Hematopoietic multipotent progenitor cell treated with erythropoietin and hydrocortisone succinate and interleukin-3 and kit ligand, for 4 days (in vitro differentiated cells): ENCODE measurements at regions not wholly inside any gene's neighbourhood (a gene's known extent, or its start where the extent isn't known, plus 50 kb on each side); places are given as distances from the start of the nearest gene placed in this dataset.
"Not testable (repeated sequence)": the region's sequence is repeated elsewhere in the genome, so short reads cannot be mapped to it uniquely, and the experiment has no call there.

ENCODE experiments used
- DNase-seq: peaks from one replicate; pipeline ENCODE4 v3.0.0-alpha.2; 2015

- no peak for DNase-seq
Measured at GRCh38 chr3:17820704-17821103, 78.3 kb upstream of the TBC1D5 start.

- no peak for DNase-seq
Measured at GRCh38 chr3:17820275-17820674, 77.8 kb upstream of the TBC1D5 start.

GRCh38 chr3:17817973-17818372 is 75.5 kb upstream of the TBC1D5 start:
- DNase-seq: not testable (repeated sequence)

GRCh38 chr3:17817545-17817944 is 75.1 kb upstream of the TBC1D5 start:
- DNase-seq: no peak

- not testable (repeated sequence) for DNase-seq
Measured at GRCh38 chr3:17816839-17817238, 74.4 kb upstream of the TBC1D5 start.

GRCh38 chr3:17812328-17812727 is 69.9 kb upstream of the TBC1D5 start:
- peak; percentile 69 for DNase-seq

- no peak for DNase-seq
Measured at GRCh38 chr3:17811646-17812045, 69.2 kb upstream of the TBC1D5 start.

GRCh38 chr3:17810759-17811158 is 68.3 kb upstream of the TBC1D5 start:
- peak; percentile 20 for DNase-seq

- DNase-seq: peak; percentile 94
Measured at GRCh38 chr3:17808994-17809393, 66.6 kb upstream of the TBC1D5 start.

GRCh38 chr3:17806876-17807275 is 64.4 kb upstream of the TBC1D5 start:
- DNase-seq: no peak

GRCh38 chr3:17806201-17806600 is 63.8 kb upstream of the TBC1D5 start:
- DNase-seq: peak; percentile 7

- no peak for DNase-seq
Measured at GRCh38 chr3:17805461-17805940, 63.1 kb upstream of the TBC1D5 start.

GRCh38 chr3:17802950-17803349 is 60.5 kb upstream of the TBC1D5 start:
- peak; percentile 32 for DNase-seq

GRCh38 chr3:17801131-17801530 is 58.7 kb upstream of the TBC1D5 start:
- DNase-seq: no peak

GRCh38 chr3:17800232-17800631 is 57.8 kb upstream of the TBC1D5 start:
- no peak for DNase-seq

- no peak for DNase-seq
Measured at GRCh38 chr3:17799312-17799711, 56.9 kb upstream of the TBC1D5 start.

- no peak for DNase-seq
Measured at GRCh38 chr3:17798000-17798399, 55.6 kb upstream of the TBC1D5 start.

- DNase-seq: no peak
Measured at GRCh38 chr3:17795711-17796110, 53.3 kb upstream of the TBC1D5 start.

- DNase-seq: no peak
Measured at GRCh38 chr3:17795280-17795679, 52.8 kb upstream of the TBC1D5 start.

- DNase-seq: no peak
Measured at GRCh38 chr3:17793542-17794195, 51.2 kb upstream of the TBC1D5 start.
